Upper lobe of left lung (tissue), 6 donors: ENCODE measurements at regions not wholly inside any gene's neighbourhood (a gene's known extent, or its start where the extent isn't known, plus 50 kb on each side); places are given as distances from the start of the nearest gene placed in this dataset.
"Not testable (repeated sequence)": the region's sequence is repeated elsewhere in the genome, so short reads cannot be mapped to it uniquely, and the experiment has no call there.

Experiments used
- ATAC-seq, 2 donors: fragments of 200-7000 bp; cut with Tn5 transposase; one replicate each; pipeline ENCODE4 v1.9.1; 2022; ENCODE audit warnings: mild to moderate bottlenecking in 2 of 2, moderate library complexity in 2 of 2; ENCODE audit not compliant: low FRiP score in 2 of 2
- DNase-seq, 2 donors: peaks; one replicate each; pipeline ENCODE4 v3.0.0-alpha.2; 2019 to 2020
- H3K27ac ChIP-seq, 4 donors: fragments of 200-600 bp; sonication (generic); one replicate each; pipeline ENCODE4 v1.5.1; 2016 to 2019
- H3K27me3 ChIP-seq, 4 donors: fragments of 200-600 bp; sonication (generic); one replicate each; pipeline ENCODE4 v1.5.1; 2017 to 2019
- H3K36me3 ChIP-seq, 4 donors: fragments of 200-600 bp; sonication (generic); one replicate each; pipeline ENCODE4 v1.5.1; 2016 to 2019
- H3K4me1 ChIP-seq, 4 donors: fragments of 200-600 bp; sonication (generic); one replicate each; pipeline ENCODE4 v1.5.1; 2018 to 2019
- H3K4me3 ChIP-seq, 4 donors: fragments of 200-600 bp; sonication (generic); one replicate each; pipeline ENCODE4 v1.5.1; 2017 to 2019; ENCODE audit warnings: mild to moderate bottlenecking in 2 of 4, moderate library complexity in 1 of 4
- H3K9me3 ChIP-seq, 4 donors: fragments of 200-600 bp; sonication (generic); one replicate each; pipeline ENCODE4 v1.5.1; 2018 to 2019
- EP300 ChIP-seq, 4 donors: sonication (generic); formaldehyde crosslinking; IDR thresholded peaks; one replicate each; pipeline ENCODE4 v1.5.1; 2017; ENCODE audit warnings: antibody characterized with exemption in 4 of 4, control low read depth in 2 of 4
- POLR2A ChIP-seq, 4 donors: fragments of 450-650 bp; IDR thresholded peaks; one replicate each; pipeline ENCODE4 v1.5.1; 2016 to 2017; ENCODE audit warnings: antibody characterized with exemption in 4 of 4, mild to moderate bottlenecking in 2 of 4
- POLR2AphosphoS5 ChIP-seq, 2 donors: sonication (generic); formaldehyde crosslinking; IDR thresholded peaks; one replicate each; pipeline ENCODE4 v1.5.1; 2017; ENCODE audit warnings: antibody characterized with exemption in 2 of 2
- WGBS, 2 donors: methylation state at CpG; one replicate each; pipeline ENCODE4 v1.1.5; 2017 to 2018; 5-methylcytosine and 5-hydroxymethylcytosine counted together
- TF ChIP-seq, protein P1 (sequence below), 6 experiments: fragments of 450-650 bp in 4 of 6; fragments of 200-600 bp in 2 of 6; sonication (generic) in 2 of 6; IDR thresholded peaks; one replicate each; pipeline ENCODE4 v1.5.1; 2016 to 2019; ENCODE audit warnings: antibody characterized with exemption in 6 of 6
- donor health status: DM: no; HTN: no; CAD: no; lungs with moderate emphysema.
- donor health status: DM: no; HTN: yes; CAD: no; lungs with severe emphysema.

DNA sequence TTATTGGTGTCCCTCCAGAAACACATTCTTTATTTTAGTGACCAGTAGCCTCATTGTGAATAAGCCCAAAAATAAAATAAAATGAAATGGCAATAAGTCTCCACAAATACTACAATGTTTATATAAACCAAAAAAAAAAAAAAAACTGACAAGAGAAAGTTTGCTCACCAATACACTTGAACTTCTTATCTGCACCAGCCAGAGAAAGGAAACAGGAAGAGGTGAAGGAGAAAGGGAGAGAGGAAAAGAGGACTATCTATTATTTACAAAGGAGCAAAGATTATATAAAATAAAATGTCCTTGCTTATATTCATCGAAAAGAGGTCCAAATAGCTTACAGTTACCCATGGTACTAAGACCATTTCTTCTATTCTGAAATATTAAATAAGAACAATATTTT is 176.4 kb upstream of the CCNG1 start:
- no peaks in the 10 kb centered on the region for H3K36me3 ChIP-seq
- H3K27ac ChIP-seq = no peak overlapping the region
- H3K4me1 ChIP-seq = no peaks in the 10 kb centered on the region
- no peak for TF ChIP-seq POLR2AphosphoS5 (IDR thresholded peaks at IDR 0.05)
- no peak for TF ChIP-seq POLR2A (IDR thresholded peaks at IDR 0.05)
- H3K27me3 ChIP-seq = no peaks in the 10 kb centered on the region
- H3K9me3 ChIP-seq = no peaks in the 10 kb centered on the region
- H3K4me3 ChIP-seq = no peak overlapping the region
- DNase-seq (no peak), ATAC-seq (no peak)
- 0 to 26% methylated on average over 1 of the region's 1 CpG for WGBS, 2 donors

DNA sequence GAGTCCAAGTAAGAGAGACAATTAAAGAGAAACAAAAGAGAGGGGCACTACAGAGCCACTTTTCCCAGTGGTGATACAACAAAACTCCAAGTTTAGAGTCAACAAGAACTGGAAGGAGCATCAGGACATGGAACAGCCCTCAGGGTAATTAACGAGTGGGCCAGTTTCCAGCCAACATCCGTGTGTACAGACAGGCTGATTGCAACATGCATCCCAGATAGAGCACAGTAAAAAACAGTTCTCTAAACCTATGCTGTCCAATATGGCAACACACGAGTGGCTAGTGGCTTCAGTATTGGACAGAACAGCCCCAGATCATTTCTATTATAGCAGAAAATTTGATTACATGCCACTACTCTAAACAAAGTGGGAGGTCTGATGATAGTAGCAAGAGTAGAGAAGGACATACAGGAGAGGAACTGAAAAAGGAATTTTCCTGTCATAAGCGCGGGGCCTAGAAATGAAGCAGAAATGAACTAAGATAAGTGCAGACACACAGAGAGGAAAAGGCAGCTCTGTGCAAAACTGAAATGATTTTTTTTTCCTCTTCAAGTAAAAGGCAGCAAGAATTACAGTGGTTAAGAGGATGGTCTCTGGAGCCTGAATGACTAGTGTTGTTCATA is 175.6 kb upstream of the CCNG1 start:
- WGBS, 2 donors = 60% methylated on average over 5 of the region's 5 CpGs
- no peak for ATAC-seq

GRCh38 chr5:163266249-163266648 is 171.1 kb upstream of the CCNG1 start:
- not testable (repeated sequence) for DNase-seq, H3K4me1 ChIP-seq, H3K4me3 ChIP-seq, H3K9me3 ChIP-seq, H3K27ac ChIP-seq, ATAC-seq, H3K27me3 ChIP-seq, H3K36me3 ChIP-seq
- 88 to 89% methylated on average over 5 of the region's 5 CpGs for WGBS, 2 donors

More for the DNA sequence above, 175.6 kb upstream of the CCNG1 start:
- no peak overlapping the region for H3K27ac ChIP-seq
- H3K9me3 ChIP-seq = no peaks in the 10 kb centered on the region
- DNase-seq = no peak
- TF ChIP-seq, protein P1, sequence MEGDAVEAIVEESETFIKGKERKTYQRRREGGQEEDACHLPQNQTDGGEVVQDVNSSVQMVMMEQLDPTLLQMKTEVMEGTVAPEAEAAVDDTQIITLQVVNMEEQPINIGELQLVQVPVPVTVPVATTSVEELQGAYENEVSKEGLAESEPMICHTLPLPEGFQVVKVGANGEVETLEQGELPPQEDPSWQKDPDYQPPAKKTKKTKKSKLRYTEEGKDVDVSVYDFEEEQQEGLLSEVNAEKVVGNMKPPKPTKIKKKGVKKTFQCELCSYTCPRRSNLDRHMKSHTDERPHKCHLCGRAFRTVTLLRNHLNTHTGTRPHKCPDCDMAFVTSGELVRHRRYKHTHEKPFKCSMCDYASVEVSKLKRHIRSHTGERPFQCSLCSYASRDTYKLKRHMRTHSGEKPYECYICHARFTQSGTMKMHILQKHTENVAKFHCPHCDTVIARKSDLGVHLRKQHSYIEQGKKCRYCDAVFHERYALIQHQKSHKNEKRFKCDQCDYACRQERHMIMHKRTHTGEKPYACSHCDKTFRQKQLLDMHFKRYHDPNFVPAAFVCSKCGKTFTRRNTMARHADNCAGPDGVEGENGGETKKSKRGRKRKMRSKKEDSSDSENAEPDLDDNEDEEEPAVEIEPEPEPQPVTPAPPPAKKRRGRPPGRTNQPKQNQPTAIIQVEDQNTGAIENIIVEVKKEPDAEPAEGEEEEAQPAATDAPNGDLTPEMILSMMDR (IDR thresholded peaks at IDR 0.05) = no peak
- TF ChIP-seq EP300 (IDR thresholded peaks at IDR 0.05) (no peak), POLR2A (IDR thresholded peaks at IDR 0.05) (no peak), POLR2AphosphoS5 (IDR thresholded peaks at IDR 0.05) (no peak)
- H3K36me3 ChIP-seq = no peaks in the 10 kb centered on the region
- no peaks in the 10 kb centered on the region for H3K4me1 ChIP-seq
- no peak overlapping the region for H3K4me3 ChIP-seq
- H3K27me3 ChIP-seq = no peaks in the 10 kb centered on the region

GRCh38 chr5:163269624-163270023 is 167.8 kb upstream of the CCNG1 start:
- Histone ChIP-seq H3K4me1 (no peaks in the 10 kb centered on the region), H3K9me3 (no peaks in the 10 kb centered on the region), H3K27me3 (no peaks in the 10 kb centered on the region), H3K4me3 (no peak overlapping the region), H3K36me3 (no peaks in the 10 kb centered on the region), H3K27ac (no peak overlapping the region)
- ATAC-seq (no peak), DNase-seq (no peak)
- TF ChIP-seq POLR2AphosphoS5 (IDR thresholded peaks at IDR 0.05) (no peak), EP300 (IDR thresholded peaks at IDR 0.05) (no peak), POLR2A (IDR thresholded peaks at IDR 0.05) (no peak)
- TF ChIP-seq, protein P1 (IDR thresholded peaks at IDR 0.05) = no peak

GRCh38 chr5:163276466-163276865 is 160.9 kb upstream of the CCNG1 start:
- Histone ChIP-seq H3K27me3 (no peaks in the 10 kb centered on the region), H3K27ac (no peak overlapping the region)

GRCh38 chr5:163280897-163281296 is 156.5 kb upstream of the CCNG1 start:
- not testable (repeated sequence) for H3K4me3 ChIP-seq, H3K9me3 ChIP-seq, H3K27me3 ChIP-seq, H3K27ac ChIP-seq, DNase-seq, ATAC-seq, H3K36me3 ChIP-seq, H3K4me1 ChIP-seq
- 0 to 61% methylated on average over 3 of the region's 3 CpGs for WGBS, 2 donors

More at GRCh38 chr5:163276466-163276865, 160.9 kb upstream of the CCNG1 start:
- H3K36me3 ChIP-seq = no peaks in the 10 kb centered on the region
- no peaks in the 10 kb centered on the region for H3K4me1 ChIP-seq
- ATAC-seq (no peak), DNase-seq (no peak)
- H3K4me3 ChIP-seq = no peak overlapping the region
- WGBS, 2 donors = 73 to 78% methylated on average over 5 of the region's 5 CpGs
- no peaks in the 10 kb centered on the region for H3K9me3 ChIP-seq
- no peak for TF ChIP-seq EP300 (IDR thresholded peaks at IDR 0.05)
- TF ChIP-seq POLR2A (IDR thresholded peaks at IDR 0.05) = no peak
- TF ChIP-seq, protein P1 (IDR thresholded peaks at IDR 0.05) = no peak
- no peak for TF ChIP-seq POLR2AphosphoS5 (IDR thresholded peaks at IDR 0.05)
